ENCODE measurements at regions not wholly inside any gene's neighbourhood (a gene's known extent, or its start where the extent isn't known, plus 50 kb on each side); places are given as distances from the start of the nearest gene placed in this dataset.

DNA sequence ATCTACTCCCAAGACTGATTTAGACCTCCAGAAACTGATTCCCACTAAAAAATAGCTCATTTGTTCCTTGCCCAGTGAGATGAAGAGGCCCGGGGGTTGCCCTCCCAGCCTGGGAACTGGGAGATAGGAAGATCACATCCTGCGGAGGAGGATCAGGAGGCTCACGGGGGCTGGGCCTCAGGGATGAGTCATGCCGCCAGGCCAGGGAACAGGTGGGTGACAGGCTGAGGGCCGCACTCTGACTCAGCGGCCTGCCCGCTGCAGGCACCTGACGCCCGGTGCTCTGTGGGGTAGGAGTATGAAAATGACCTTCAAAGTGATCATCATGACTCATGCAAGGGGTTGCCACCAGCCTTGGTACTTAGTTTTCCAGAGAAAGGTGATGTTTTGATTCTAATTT, 104.5 kb upstream of the ZPBP start:
- no peak for FAIRE-seq
- TF ChIP-seq, protein P1, sequence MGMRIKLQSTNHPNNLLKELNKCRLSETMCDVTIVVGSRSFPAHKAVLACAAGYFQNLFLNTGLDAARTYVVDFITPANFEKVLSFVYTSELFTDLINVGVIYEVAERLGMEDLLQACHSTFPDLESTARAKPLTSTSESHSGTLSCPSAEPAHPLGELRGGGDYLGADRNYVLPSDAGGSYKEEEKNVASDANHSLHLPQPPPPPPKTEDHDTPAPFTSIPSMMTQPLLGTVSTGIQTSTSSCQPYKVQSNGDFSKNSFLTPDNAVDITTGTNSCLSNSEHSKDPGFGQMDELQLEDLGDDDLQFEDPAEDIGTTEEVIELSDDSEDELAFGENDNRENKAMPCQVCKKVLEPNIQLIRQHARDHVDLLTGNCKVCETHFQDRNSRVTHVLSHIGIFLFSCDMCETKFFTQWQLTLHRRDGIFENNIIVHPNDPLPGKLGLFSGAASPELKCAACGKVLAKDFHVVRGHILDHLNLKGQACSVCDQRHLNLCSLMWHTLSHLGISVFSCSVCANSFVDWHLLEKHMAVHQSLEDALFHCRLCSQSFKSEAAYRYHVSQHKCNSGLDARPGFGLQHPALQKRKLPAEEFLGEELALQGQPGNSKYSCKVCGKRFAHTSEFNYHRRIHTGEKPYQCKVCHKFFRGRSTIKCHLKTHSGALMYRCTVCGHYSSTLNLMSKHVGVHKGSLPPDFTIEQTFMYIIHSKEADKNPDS (CRISPR knock-in tag; IDR thresholded peaks at IDR 0.05) = no peak
- TF ChIP-seq ZMYM4 (CRISPR knock-in tag; IDR thresholded peaks at IDR 0.05) (no peak), ZNF263 (CRISPR knock-in tag; IDR thresholded peaks at IDR 0.05) (peak; percentile 43; the same call in 1 of the 2 replicates), SP5 (CRISPR knock-in tag; IDR thresholded peaks at IDR 0.05; ENCODE audit: borderline replicate concordance, low read depth) (no peak), ZMAT3 (CRISPR knock-in tag; conservative IDR thresholded peaks at IDR 0.05) (no peak), RARA (CRISPR knock-in tag; IDR thresholded peaks at IDR 0.05) (peak; percentile 63), ZNF883 (CRISPR knock-in tag; IDR thresholded peaks at IDR 0.05; ENCODE audit: not compliant biosample characterization) (no peak), POLR2A (IDR thresholded peaks at IDR 0.05; ENCODE audit: insufficient read depth in 1 of 2, low read depth in 2 of 2, low read length in 2 of 2) (no peak), XRCC5 (optimal IDR thresholded peaks at IDR 0.05; ENCODE audit: low read length) (peak; percentile 60), ZFX (CRISPR knock-in tag; IDR thresholded peaks at IDR 0.05; ENCODE audit: low read depth) (peak; percentile 44), ZFY (CRISPR knock-in tag; IDR thresholded peaks at IDR 0.05) (peak; percentile 35; the same call in 1 of the 2 replicates), FOSL2 (CRISPR knock-in tag; IDR thresholded peaks at IDR 0.05) (peak; percentile 98), ARHGAP35 (CRISPR knock-in tag; IDR thresholded peaks at IDR 0.05; ENCODE audit: borderline replicate concordance) (no peak), CREB1 (IDR thresholded peaks at IDR 0.05) (peak; percentile 29; the same call in 1 of the 2 replicates), CREB1 (CRISPR knock-in tag; IDR thresholded peaks at IDR 0.05) (no peak), FOSL1 (CRISPR knock-in tag; IDR thresholded peaks at IDR 0.05; ENCODE audit: borderline replicate concordance) (peak; percentile 84), NFIB (CRISPR knock-in tag; IDR thresholded peaks at IDR 0.05; ENCODE audit: borderline replicate concordance) (no peak), ZNF441 (CRISPR knock-in tag; IDR thresholded peaks at IDR 0.05; ENCODE audit: borderline replicate concordance) (peak; percentile 38; the same call in 1 of the 2 replicates)
- TF ChIP-seq, protein P2, sequence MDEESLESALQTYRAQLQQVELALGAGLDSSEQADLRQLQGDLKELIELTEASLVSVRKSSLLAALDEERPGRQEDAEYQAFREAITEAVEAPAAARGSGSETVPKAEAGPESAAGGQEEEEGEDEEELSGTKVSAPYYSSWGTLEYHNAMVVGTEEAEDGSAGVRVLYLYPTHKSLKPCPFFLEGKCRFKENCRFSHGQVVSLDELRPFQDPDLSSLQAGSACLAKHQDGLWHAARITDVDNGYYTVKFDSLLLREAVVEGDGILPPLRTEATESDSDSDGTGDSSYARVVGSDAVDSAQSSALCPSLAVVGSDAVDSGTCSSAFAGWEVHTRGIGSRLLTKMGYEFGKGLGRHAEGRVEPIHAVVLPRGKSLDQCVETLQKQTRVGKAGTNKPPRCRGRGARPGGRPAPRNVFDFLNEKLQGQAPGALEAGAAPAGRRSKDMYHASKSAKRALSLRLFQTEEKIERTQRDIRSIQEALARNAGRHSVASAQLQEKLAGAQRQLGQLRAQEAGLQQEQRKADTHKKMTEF (CRISPR knock-in tag; IDR thresholded peaks at IDR 0.05) = no peak
- TF ChIP-seq, protein P3, sequence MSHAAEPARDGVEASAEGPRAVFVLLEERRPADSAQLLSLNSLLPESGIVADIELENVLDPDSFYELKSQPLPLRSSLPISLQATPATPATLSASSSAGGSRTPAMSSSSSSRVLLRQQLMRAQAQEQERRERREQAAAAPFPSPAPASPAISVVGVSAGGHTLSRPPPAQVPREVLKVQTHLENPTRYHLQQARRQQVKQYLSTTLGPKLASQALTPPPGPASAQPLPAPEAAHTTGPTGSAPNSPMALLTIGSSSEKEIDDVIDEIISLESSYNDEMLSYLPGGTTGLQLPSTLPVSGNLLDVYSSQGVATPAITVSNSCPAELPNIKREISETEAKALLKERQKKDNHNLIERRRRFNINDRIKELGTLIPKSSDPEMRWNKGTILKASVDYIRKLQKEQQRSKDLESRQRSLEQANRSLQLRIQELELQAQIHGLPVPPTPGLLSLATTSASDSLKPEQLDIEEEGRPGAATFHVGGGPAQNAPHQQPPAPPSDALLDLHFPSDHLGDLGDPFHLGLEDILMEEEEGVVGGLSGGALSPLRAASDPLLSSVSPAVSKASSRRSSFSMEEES (CRISPR knock-in tag; IDR thresholded peaks at IDR 0.05) = peak; percentile 52; the same call in 1 of the 2 replicates
- TF ChIP-seq, protein P4, sequence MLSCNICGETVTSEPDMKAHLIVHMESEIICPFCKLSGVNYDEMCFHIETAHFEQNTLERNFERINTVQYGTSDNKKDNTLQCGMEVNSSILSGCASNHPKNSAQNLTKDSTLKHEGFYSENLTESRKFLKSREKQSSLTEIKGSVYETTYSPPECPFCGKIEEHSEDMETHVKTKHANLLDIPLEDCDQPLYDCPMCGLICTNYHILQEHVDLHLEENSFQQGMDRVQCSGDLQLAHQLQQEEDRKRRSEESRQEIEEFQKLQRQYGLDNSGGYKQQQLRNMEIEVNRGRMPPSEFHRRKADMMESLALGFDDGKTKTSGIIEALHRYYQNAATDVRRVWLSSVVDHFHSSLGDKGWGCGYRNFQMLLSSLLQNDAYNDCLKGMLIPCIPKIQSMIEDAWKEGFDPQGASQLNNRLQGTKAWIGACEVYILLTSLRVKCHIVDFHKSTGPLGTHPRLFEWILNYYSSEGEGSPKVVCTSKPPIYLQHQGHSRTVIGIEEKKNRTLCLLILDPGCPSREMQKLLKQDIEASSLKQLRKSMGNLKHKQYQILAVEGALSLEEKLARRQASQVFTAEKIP (CRISPR knock-in tag; IDR thresholded peaks at IDR 0.05; ENCODE audit: borderline replicate concordance) = no peak

More for the DNA sequence above, 104.5 kb upstream of the ZPBP start:
- CTCF ChIA-PET (ENCODE audit: low intra/inter-chr PET ratio, low total read pairs) = no interaction called here
- Histone ChIP-seq H3K27me3 (ENCODE audit: control insufficient read depth in 1 of 2, insufficient read depth in 2 of 2, low read length in 2 of 2) (no peaks in the 10 kb centered on the region), H3K79me2 (ENCODE audit: insufficient read depth, low read length) (no peaks in the 10 kb centered on the region), H4K20me1 (ENCODE audit: insufficient read depth, low read length) (no peaks in the 10 kb centered on the region), H3K4me3 (replicated peaks in 1 of 3; ENCODE audit: insufficient read depth in 1 of 3, low read depth in 2 of 3, low read length in 3 of 3) (no peak overlapping the region), H3K9ac (ENCODE audit: insufficient read depth, low read depth, low read length) (no peak overlapping the region), H2AFZ (ENCODE audit: low read length) (no peak overlapping the region), H3K36me3 (replicated peaks in 1 of 2; ENCODE audit: control insufficient read depth in 1 of 2, insufficient read depth in 2 of 2, low read length in 2 of 2) (no peaks in the 10 kb centered on the region), H3K27ac (ENCODE audit: extremely low read length, insufficient read depth, low read length) (no peak overlapping the region), H3K9me3 (ENCODE audit: low read length) (no peaks in the 10 kb centered on the region), H3K4me2 (ENCODE audit: low read depth, low read length) (peak overlapping the region; percentile 10; the same call in 1 of the 2 replicates), H3K4me1 (ENCODE audit: insufficient read depth, low read length) (peaks cover 31% of the 10 kb centered on the region)
- POLR2A ChIA-PET = no interaction called here
- DNase-seq (ENCODE audit: low spot score) (peak; percentile 58), ATAC-seq (peak; percentile 95)
- 6% methylated on average over 9 of the region's 9 CpGs for WGBS (ENCODE audit: low lambda C conversion rate)
- in situ Hi-C loops (cut with HindIII; ENCODE audit: extremely low pct_ligation_motif_present, low pct_unique_long_range_greater_than_20kb) = no loop called here
- intact Hi-C loops (cut with micrococcal nuclease; ENCODE audit: unreplicated experiment) = no loop called here
- no TSS peak for BruUV-seq (replicated peaks)
